Skeletal muscle tissue (tissue), 3 donors: ENCODE measurements at regions not wholly inside any gene's neighbourhood (a gene's known extent, or its start where the extent isn't known, plus 50 kb on each side); places are given as distances from the start of the nearest gene placed in this dataset.

Experiments used
- H3K27ac ChIP-seq: one replicate; pipeline ENCODE4 v1.7.0; 2013; ENCODE audit warnings: mild to moderate bottlenecking, low read depth, low read length, inconsistent platforms
- H3K27me3 ChIP-seq, 3 donors: one replicate each; pipeline ENCODE4 v1.7.0; 2013; ENCODE audit warnings: low read length in 3 of 3; ENCODE audit not compliant: control insufficient read depth in 3 of 3, insufficient read depth in 3 of 3
- H3K36me3 ChIP-seq, 3 donors: one replicate each; pipeline ENCODE4 v1.7.0; 2013; ENCODE audit warnings: low read length in 3 of 3; ENCODE audit not compliant: control insufficient read depth in 3 of 3, insufficient read depth in 3 of 3
- H3K4me1 ChIP-seq, 3 donors: one replicate each; pipeline ENCODE4 v1.7.0; 2013; ENCODE audit warnings: low read length in 3 of 3, mild to moderate bottlenecking in 3 of 3; ENCODE audit not compliant: control insufficient read depth in 3 of 3, insufficient read depth in 3 of 3
- H3K4me3 ChIP-seq, 3 donors: one replicate each; pipeline ENCODE4 v1.7.0; 2013; ENCODE audit warnings: low read length in 3 of 3
- H3K9ac ChIP-seq, 3 donors: one replicate each; pipeline ENCODE4 v1.7.0; 2013; ENCODE audit warnings: low read length in 3 of 3, mild to moderate bottlenecking in 3 of 3, moderate library complexity in 2 of 3, low read depth in 1 of 3
- H3K9me3 ChIP-seq, 3 donors: one replicate each; pipeline ENCODE4 v1.7.0; 2013; ENCODE audit warnings: low read length in 3 of 3; ENCODE audit not compliant: control insufficient read depth in 3 of 3
- donor health status: Osteomylitis.

DNA sequence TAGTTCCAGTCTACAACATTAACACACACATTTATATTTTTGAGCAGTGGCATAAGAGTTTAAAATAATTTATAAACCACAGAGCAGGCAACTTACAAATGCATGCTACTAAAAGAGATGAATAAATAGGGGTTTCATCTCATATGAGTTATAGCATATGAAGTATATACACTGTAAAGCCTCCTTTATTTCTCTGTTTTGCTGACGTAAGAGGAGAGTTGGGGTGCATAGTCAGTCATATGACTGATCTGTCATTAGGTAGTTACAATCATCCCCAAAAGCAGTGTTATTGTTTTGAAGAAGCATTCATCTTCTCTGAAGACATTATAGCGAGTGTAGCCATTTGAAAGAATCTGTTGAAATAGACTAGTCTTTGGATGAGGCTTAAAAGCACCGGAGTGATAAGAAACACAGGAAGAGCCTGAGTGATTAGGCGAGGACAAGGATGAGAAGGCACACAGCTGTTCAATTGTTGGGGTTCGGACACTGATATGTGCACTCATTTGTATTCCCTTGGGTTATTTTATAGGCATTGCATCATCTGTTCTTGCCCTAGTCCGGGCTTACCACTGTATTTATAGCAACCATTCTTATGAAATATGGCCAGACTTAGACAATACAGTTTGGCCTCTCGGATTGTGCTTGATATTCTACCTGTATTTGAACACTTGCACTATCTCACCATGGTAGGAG, 325.7 kb downstream of the SAMD5 start:
- Histone ChIP-seq H3K36me3 (no peaks in the 10 kb centered on the region), H3K27ac (no peak overlapping the region), H3K9me3 (no peaks in the 10 kb centered on the region), H3K27me3 (no peaks in the 10 kb centered on the region), H3K9ac (no peak overlapping the region), H3K4me1 (no peaks in the 10 kb centered on the region), H3K4me3 (no peak overlapping the region)

- Histone ChIP-seq H3K27ac (no peak overlapping the region), H3K9ac (no peak overlapping the region), H3K27me3 (no peaks in the 10 kb centered on the region), H3K36me3 (no peaks in the 10 kb centered on the region), H3K9me3 (no peaks in the 10 kb centered on the region), H3K4me3 (no peak overlapping the region), H3K4me1 (no peaks in the 10 kb centered on the region)
Measured at GRCh38 chr6:147837540-147837939, 329.1 kb downstream of the SAMD5 start.

GRCh38 chr6:147839708-147840610, 331.5 kb downstream of the SAMD5 start:
- no peaks in the 10 kb centered on the region for H3K4me1 ChIP-seq
- H3K27me3 ChIP-seq, result no peaks in the 10 kb centered on the region
- no peak overlapping the region for H3K27ac ChIP-seq
- no peak overlapping the region for H3K4me3 ChIP-seq
- H3K9ac ChIP-seq, result no peak overlapping the region
- no peaks in the 10 kb centered on the region for H3K9me3 ChIP-seq
- H3K36me3 ChIP-seq, result no peaks in the 10 kb centered on the region

- Histone ChIP-seq H3K36me3 (no peaks in the 10 kb centered on the region), H3K4me1 (no peaks in the 10 kb centered on the region), H3K4me3 (no peak overlapping the region), H3K27ac (no peak overlapping the region), H3K9me3 (no peaks in the 10 kb centered on the region), H3K27me3 (no peaks in the 10 kb centered on the region), H3K9ac (no peak overlapping the region)
Measured at GRCh38 chr6:147841547-147842148, 333.2 kb downstream of the SAMD5 start.

GRCh38 chr6:147849401-147850330, 341.2 kb downstream of the SAMD5 start:
- Histone ChIP-seq H3K9me3 (no peaks in the 10 kb centered on the region), H3K4me1 (no peaks in the 10 kb centered on the region), H3K27me3 (no peaks in the 10 kb centered on the region), H3K36me3 (no peaks in the 10 kb centered on the region), H3K27ac (no peak overlapping the region), H3K4me3 (no peak overlapping the region), H3K9ac (no peak overlapping the region)

GRCh38 chr6:147852772-147853171, 344.3 kb downstream of the SAMD5 start:
- Histone ChIP-seq H3K4me1 (no peaks in the 10 kb centered on the region), H3K27me3 (no peaks in the 10 kb centered on the region), H3K36me3 (no peaks in the 10 kb centered on the region), H3K27ac (no peak overlapping the region), H3K4me3 (no peak overlapping the region), H3K9me3 (no peaks in the 10 kb centered on the region), H3K9ac (no peak overlapping the region)

DNA sequence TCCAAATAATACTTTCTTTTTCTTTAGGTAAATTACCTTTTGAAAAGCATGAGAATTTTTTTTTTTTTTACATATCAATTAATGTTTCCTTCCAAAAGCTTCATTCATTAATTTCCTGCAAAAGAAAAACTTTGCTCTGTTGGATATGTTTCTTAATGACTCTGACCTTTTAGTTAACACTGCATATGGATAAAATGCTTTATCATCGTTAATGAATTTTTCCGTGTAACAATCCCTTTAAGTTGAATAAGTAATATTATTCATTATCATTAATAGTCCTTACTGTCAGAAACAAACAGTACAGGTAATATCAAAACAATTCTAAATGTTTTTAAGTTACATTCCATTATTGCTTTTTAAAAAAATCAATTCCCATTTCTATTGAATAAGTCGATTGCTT, 345.1 kb downstream of the SAMD5 start:
- Histone ChIP-seq H3K36me3 (no peaks in the 10 kb centered on the region), H3K4me3 (no peak overlapping the region), H3K9me3 (no peaks in the 10 kb centered on the region), H3K4me1 (no peaks in the 10 kb centered on the region), H3K9ac (no peak overlapping the region), H3K27me3 (no peaks in the 10 kb centered on the region), H3K27ac (no peak overlapping the region)

- H3K27ac ChIP-seq, result no peak overlapping the region
- no peaks in the 10 kb centered on the region for H3K27me3 ChIP-seq
- no peaks in the 10 kb centered on the region for H3K4me1 ChIP-seq
- H3K9ac ChIP-seq, result no peak overlapping the region
- no peaks in the 10 kb centered on the region for H3K36me3 ChIP-seq
- H3K9me3 ChIP-seq, result no peaks in the 10 kb centered on the region
- H3K4me3 ChIP-seq, result no peak overlapping the region
Measured at GRCh38 chr6:147855803-147856482, 347.5 kb downstream of the SAMD5 start.

DNA sequence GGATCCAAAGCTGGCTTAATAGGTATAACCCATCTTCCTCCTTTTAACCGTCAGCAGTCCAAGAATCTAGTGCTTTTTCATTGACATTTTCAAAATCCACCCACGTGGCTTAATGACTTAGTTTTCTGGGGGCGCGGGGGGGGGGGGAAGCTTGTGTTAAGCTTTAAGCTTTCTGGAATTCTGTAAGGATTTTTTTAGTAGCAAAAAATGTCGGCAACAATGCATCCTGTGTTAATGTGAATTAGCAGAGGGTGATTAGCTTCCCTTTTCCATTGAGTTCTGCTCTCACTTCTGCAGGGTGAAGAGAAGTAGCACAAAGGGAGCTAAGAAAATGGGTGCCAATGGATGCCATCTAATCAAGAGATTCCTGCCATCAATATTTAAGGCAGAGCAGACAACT, 348.2 kb downstream of the SAMD5 start:
- H3K27me3 ChIP-seq, result no peaks in the 10 kb centered on the region
- H3K4me3 ChIP-seq, result no peak overlapping the region
- no peak overlapping the region for H3K27ac ChIP-seq
- H3K9me3 ChIP-seq, result no peaks in the 10 kb centered on the region
- H3K4me1 ChIP-seq, result no peaks in the 10 kb centered on the region
- H3K36me3 ChIP-seq, result no peaks in the 10 kb centered on the region
- no peak overlapping the region for H3K9ac ChIP-seq
